Keratinocyte (primary cell): ENCODE measurements at regions not wholly inside any gene's neighbourhood (a gene's known extent, or its start where the extent isn't known, plus 50 kb on each side); places are given as distances from the start of the nearest gene placed in this dataset.

Source experiments
- DNase-seq: peaks from one replicate; pipeline ENCODE4 v3.0.0-alpha.2; 2011; ENCODE audit warnings: low read depth, missing footprints, low spot score
- FAIRE-seq: peaks from 2 replicates; lab custom pipeline; 2011; peaks lifted over from hg19 to GRCh38; lab: Jason Lieb, UNC
- H2AFZ ChIP-seq: 2 replicates; pipeline ENCODE4 v1.6.0; 2012; ENCODE audit warnings: low read length, control low read depth, inconsistent platforms; ENCODE audit not compliant: control insufficient read depth
- H3K27ac ChIP-seq: 2 replicates; pipeline ENCODE4 v1.5.1; 2011; ENCODE audit warnings: low read length; ENCODE audit not compliant: control insufficient read depth, insufficient read depth
- H3K27me3 ChIP-seq: 3 replicates; pipeline ENCODE4 v1.6.0; 2011; ENCODE audit warnings: low read length; ENCODE audit not compliant: control insufficient read depth, insufficient read depth; ENCODE audit errors: extremely low read depth
- H3K36me3 ChIP-seq, 2 experiments: 2 replicates in 1 of 2; 3 replicates in 1 of 2; pipeline ENCODE4 v1.5.1; 2011; ENCODE audit warnings: low read length in 2 of 2, mild to moderate bottlenecking in 1 of 2; ENCODE audit not compliant: control insufficient read depth in 2 of 2, insufficient read depth in 2 of 2; ENCODE audit errors: extremely low read depth in 1 of 2
- H3K4me1 ChIP-seq: 3 replicates; pipeline ENCODE4 v1.5.1; 2011; ENCODE audit warnings: low read length; ENCODE audit not compliant: control insufficient read depth, insufficient read depth; ENCODE audit errors: extremely low read depth
- H3K4me2 ChIP-seq: 3 replicates; pipeline ENCODE4 v1.6.0; 2011; ENCODE audit warnings: low read depth, low read length; ENCODE audit not compliant: control insufficient read depth, insufficient read depth; ENCODE audit errors: extremely low read depth
- H3K4me3 ChIP-seq, 3 experiments: fragments of 200-600 bp in 1 of 3; sonication (generic) in 1 of 3; 2 replicates in 2 of 3; 3 replicates in 1 of 3; pipeline ENCODE4 v1.5.1; 2011 to 2016; ENCODE audit warnings: low read length in 3 of 3, mild to moderate bottlenecking in 3 of 3, control low read depth in 2 of 3, inconsistent platforms in 1 of 3, low read depth in 1 of 3, mixed read lengths in 1 of 3, mixed run types in 1 of 3, moderate library complexity in 1 of 3; ENCODE audit not compliant: control insufficient read depth in 2 of 3, insufficient read depth in 2 of 3; ENCODE audit errors: extremely low read depth in 1 of 3
- H3K79me2 ChIP-seq: 2 replicates; pipeline ENCODE4 v1.6.0; 2012; ENCODE audit warnings: low read length; ENCODE audit not compliant: control insufficient read depth, insufficient read depth
- H3K9ac ChIP-seq: 3 replicates; pipeline ENCODE4 v1.6.0; 2011; ENCODE audit warnings: low read length; ENCODE audit not compliant: control insufficient read depth, insufficient read depth; ENCODE audit errors: extremely low read depth
- H3K9me1 ChIP-seq: 3 replicates; pipeline ENCODE4 v1.6.0; 2011; ENCODE audit warnings: low read length; ENCODE audit not compliant: control insufficient read depth, insufficient read depth; ENCODE audit errors: extremely low read depth
- H3K9me3 ChIP-seq: 2 replicates; pipeline ENCODE4 v1.5.1; 2012; ENCODE audit warnings: low read depth, low read length; ENCODE audit not compliant: control insufficient read depth
- H4K20me1 ChIP-seq: 3 replicates; pipeline ENCODE4 v1.6.0; 2011; ENCODE audit warnings: low read length; ENCODE audit not compliant: control insufficient read depth, insufficient read depth; ENCODE audit errors: extremely low read depth
- EZH2 ChIP-seq: IDR thresholded peaks from one replicate; pipeline ENCODE4 v1.6.1; 2012; ENCODE audit warnings: inconsistent platforms, mild to moderate bottlenecking, low read length, moderate library complexity
- dilution Hi-C: fragments of 300-500 bp; cut with MboI; formaldehyde crosslinking; loops from one replicate; pipeline ENCODE4 v1.7.0; 2020; ENCODE audit warnings: low sequenced_read_pairs; ENCODE audit not compliant: extremely low pct_ligation_motif_present
- TF ChIP-seq, protein P1 (sequence below), 3 experiments: IDR thresholded peaks in 1 of 3; conservative IDR thresholded peaks in 1 of 3; optimal IDR thresholded peaks in 1 of 3; 2 replicates in 2 of 3; 3 replicates in 1 of 3; pipeline versions ENCODE3 to v1.5.1; 2011; ENCODE audit warnings: low read length in 3 of 3, mild to moderate bottlenecking in 3 of 3, moderate library complexity in 2 of 3, control low read depth in 1 of 3, inconsistent platforms in 1 of 3; ENCODE audit not compliant: insufficient read depth in 2 of 3; ENCODE audit errors: extremely low read depth in 1 of 3

DNA sequence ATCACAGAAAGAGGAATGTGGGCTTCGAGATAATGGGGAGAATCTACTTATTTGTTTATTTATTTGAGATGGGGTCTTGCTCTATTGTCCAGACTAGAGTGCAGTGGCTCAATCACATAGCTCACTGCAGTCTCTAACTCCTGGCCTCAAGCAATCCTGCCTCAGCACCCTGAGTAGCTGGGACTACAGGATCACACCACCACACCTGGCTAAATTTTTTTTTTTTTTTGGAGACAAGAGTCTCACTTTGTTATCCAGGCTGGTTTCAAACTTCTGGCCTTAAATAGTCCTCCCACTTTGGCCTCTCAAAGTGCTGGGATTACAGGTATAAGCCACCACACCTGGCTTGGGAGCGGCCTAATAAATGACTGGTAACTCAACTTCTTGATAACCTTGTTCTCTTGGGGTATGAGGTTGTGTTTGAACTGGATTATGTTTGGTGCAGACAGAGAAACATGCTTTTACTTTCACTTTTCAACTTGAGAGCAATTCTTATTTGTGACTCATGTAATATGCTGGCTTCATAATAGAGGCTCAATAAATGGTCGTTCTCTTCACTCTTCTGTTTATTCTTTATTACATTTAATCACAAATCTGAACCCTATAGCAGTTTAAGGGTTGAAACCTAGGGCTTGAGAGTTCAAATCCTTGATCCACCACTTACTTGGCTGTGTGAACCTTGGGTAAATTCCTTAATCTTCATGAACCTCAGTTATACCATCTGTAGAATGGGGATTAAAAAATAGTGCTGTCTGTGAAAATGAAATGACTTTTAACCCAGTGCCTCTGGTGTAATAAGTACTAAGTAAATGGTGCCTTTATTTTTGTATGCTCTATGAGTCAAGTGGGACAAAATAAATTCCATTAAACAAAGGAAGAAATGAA, 129.1 kb upstream of the HS3ST2 start:
- Histone ChIP-seq H3K9me1 (no peaks in the 10 kb centered on the region), H3K9ac (no peak overlapping the region), H3K36me3 (no peaks in the 10 kb centered on the region), H3K9me3 (peaks cover 5% of the 10 kb centered on the region), H2AFZ (no peak overlapping the region), H3K4me1 (no peaks in the 10 kb centered on the region), H3K4me2 (no peak overlapping the region), H3K27ac (no peak overlapping the region), H3K27me3 (peaks cover 12% of the 10 kb centered on the region), H3K4me3 (no peak overlapping the region), H4K20me1 (no peaks in the 10 kb centered on the region), H3K79me2 (no peaks in the 10 kb centered on the region)
- no peak for FAIRE-seq
- dilution Hi-C loops: no loop called here
- TF ChIP-seq, protein P1, sequence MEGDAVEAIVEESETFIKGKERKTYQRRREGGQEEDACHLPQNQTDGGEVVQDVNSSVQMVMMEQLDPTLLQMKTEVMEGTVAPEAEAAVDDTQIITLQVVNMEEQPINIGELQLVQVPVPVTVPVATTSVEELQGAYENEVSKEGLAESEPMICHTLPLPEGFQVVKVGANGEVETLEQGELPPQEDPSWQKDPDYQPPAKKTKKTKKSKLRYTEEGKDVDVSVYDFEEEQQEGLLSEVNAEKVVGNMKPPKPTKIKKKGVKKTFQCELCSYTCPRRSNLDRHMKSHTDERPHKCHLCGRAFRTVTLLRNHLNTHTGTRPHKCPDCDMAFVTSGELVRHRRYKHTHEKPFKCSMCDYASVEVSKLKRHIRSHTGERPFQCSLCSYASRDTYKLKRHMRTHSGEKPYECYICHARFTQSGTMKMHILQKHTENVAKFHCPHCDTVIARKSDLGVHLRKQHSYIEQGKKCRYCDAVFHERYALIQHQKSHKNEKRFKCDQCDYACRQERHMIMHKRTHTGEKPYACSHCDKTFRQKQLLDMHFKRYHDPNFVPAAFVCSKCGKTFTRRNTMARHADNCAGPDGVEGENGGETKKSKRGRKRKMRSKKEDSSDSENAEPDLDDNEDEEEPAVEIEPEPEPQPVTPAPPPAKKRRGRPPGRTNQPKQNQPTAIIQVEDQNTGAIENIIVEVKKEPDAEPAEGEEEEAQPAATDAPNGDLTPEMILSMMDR (optimal IDR thresholded peaks at IDR 0.05 in 1 of 3, IDR thresholded peaks at IDR 0.05 in 1 of 3, conservative IDR thresholded peaks at IDR 0.05 in 1 of 3; ENCODE audit: extremely low read depth in 1 of 3, insufficient read depth in 2 of 3, low read length in 3 of 3): no peak
- DNase-seq: no peak

DNA sequence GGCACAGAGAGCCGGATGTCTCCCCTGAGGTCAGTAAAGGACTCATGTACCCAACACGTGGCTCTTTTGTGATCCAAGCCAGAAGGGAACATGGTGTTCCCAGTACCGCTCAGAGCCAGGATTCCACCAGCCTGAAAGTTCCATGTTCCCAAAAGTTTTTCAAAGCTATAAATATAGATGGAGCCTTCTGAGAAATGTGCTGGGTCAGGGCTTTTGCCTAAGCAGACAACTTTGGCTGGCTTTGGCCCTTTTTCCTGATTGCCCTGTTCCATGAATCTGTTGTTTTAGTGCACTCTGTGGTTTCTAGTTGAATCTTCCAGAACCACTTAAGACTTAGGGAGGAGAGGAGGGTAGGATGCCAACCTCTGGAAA, 128.5 kb upstream of the HS3ST2 start:
- H3K9me1 ChIP-seq: no peaks in the 10 kb centered on the region
- H3K27ac ChIP-seq: no peak overlapping the region
- peaks cover 5% of the 10 kb centered on the region for H3K9me3 ChIP-seq
- H3K79me2 ChIP-seq: no peaks in the 10 kb centered on the region
- FAIRE-seq (no peak), DNase-seq (no peak)
- H3K9ac ChIP-seq: no peak overlapping the region
- no peak for TF ChIP-seq EZH2
- TF ChIP-seq, protein P1 (optimal IDR thresholded peaks at IDR 0.05 in 1 of 3, IDR thresholded peaks at IDR 0.05 in 1 of 3, conservative IDR thresholded peaks at IDR 0.05 in 1 of 3; ENCODE audit: extremely low read depth in 1 of 3, insufficient read depth in 2 of 3, low read length in 3 of 3): no peak
- H2AFZ ChIP-seq: no peak overlapping the region
- H3K4me1 ChIP-seq: no peaks in the 10 kb centered on the region
- no peaks in the 10 kb centered on the region for H3K36me3 ChIP-seq
- dilution Hi-C loops: no loop called here
- no peaks in the 10 kb centered on the region for H4K20me1 ChIP-seq
- no peak overlapping the region for H3K4me3 ChIP-seq
- peaks cover 7% of the 10 kb centered on the region for H3K27me3 ChIP-seq
- H3K4me2 ChIP-seq: no peak overlapping the region
